Fibroblast of lung (primary cell): ENCODE measurements at regions not wholly inside any gene's neighbourhood (a gene's known extent, or its start where the extent isn't known, plus 50 kb on each side); places are given as distances from the start of the nearest gene placed in this dataset.

ENCODE experiments used
- EZH2 ChIP-seq: IDR thresholded peaks from 2 replicates; pipeline ENCODE4 v1.5.1; 2012; ENCODE audit warnings: low read length, control low read depth, mild to moderate bottlenecking; ENCODE audit errors: missing control alignments
- TF ChIP-seq, protein P1 (sequence below), 2 donors: IDR thresholded peaks in 1 of 2; conservative IDR thresholded peaks in 1 of 2; 1 replicate in 1 of 2; 2 replicates in 1 of 2; pipeline ENCODE4 v1.5.1; 2011 to 2012; ENCODE audit warnings: low read length in 2 of 2, control low read depth in 1 of 2, inconsistent platforms in 1 of 2, low read depth in 1 of 2, mild to moderate bottlenecking in 1 of 2

DNA sequence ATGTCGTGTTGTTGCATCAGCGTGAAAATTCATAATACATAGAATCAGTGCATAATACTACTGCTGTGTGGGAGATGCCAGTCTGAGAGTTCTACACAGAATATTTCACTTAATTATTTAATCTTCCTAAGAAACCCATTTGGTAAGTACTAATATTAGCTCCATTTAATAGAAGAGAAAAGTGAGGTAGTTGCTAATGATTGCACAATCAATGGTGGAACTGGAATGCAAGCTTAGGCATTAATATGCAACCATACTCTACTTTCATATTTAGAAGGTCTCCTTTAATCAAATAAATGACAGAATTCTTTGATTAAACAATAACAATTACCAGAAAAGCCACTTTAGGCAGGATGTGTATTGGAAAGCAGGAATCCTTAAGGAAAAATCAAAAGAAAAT is 660.7 kb upstream of the PHF14 start:
- TF ChIP-seq, protein P1, sequence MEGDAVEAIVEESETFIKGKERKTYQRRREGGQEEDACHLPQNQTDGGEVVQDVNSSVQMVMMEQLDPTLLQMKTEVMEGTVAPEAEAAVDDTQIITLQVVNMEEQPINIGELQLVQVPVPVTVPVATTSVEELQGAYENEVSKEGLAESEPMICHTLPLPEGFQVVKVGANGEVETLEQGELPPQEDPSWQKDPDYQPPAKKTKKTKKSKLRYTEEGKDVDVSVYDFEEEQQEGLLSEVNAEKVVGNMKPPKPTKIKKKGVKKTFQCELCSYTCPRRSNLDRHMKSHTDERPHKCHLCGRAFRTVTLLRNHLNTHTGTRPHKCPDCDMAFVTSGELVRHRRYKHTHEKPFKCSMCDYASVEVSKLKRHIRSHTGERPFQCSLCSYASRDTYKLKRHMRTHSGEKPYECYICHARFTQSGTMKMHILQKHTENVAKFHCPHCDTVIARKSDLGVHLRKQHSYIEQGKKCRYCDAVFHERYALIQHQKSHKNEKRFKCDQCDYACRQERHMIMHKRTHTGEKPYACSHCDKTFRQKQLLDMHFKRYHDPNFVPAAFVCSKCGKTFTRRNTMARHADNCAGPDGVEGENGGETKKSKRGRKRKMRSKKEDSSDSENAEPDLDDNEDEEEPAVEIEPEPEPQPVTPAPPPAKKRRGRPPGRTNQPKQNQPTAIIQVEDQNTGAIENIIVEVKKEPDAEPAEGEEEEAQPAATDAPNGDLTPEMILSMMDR (conservative IDR thresholded peaks at IDR 0.05 in 1 of 2, IDR thresholded peaks at IDR 0.05 in 1 of 2; ENCODE audit: low read depth in 1 of 2, low read length in 2 of 2), result no peak
- no peak for TF ChIP-seq EZH2
